Astrocyte (in vitro differentiated cells and primary cell): ENCODE measurements at regions not wholly inside any gene's neighbourhood (a gene's known extent, or its start where the extent isn't known, plus 50 kb on each side); places are given as distances from the start of the nearest gene placed in this dataset.

Experiments used
- DNase-seq: peaks from one replicate; pipeline ENCODE4 v3.0.0-alpha.2; 2010; ENCODE audit warnings: low read depth
- FAIRE-seq: peaks from 2 replicates; lab custom pipeline; 2011; peaks lifted over from hg19 to GRCh38; lab: Jason Lieb, UNC
- H2AFZ ChIP-seq: 2 replicates; pipeline ENCODE4 v1.6.0; 2012; ENCODE audit warnings: low read depth, low read length, inconsistent platforms
- H3K27ac ChIP-seq: 2 replicates; pipeline ENCODE4 v1.5.1; 2011; ENCODE audit warnings: low read depth, low read length, inconsistent platforms
- H3K27me3 ChIP-seq: 2 replicates; pipeline ENCODE4 v1.6.0; 2011; ENCODE audit warnings: low read length, inconsistent platforms; ENCODE audit not compliant: insufficient read depth
- H3K36me3 ChIP-seq: 2 replicates; pipeline ENCODE4 v1.5.1; 2011; ENCODE audit warnings: low read length, inconsistent platforms; ENCODE audit not compliant: insufficient read depth
- H3K4me1 ChIP-seq: 2 replicates; pipeline ENCODE4 v1.5.1; 2011; ENCODE audit warnings: low read length, inconsistent platforms; ENCODE audit not compliant: insufficient read depth
- H3K4me2 ChIP-seq: 2 replicates; pipeline ENCODE4 v1.6.0; 2012; ENCODE audit warnings: low read length, inconsistent platforms
- H3K4me3 ChIP-seq: 2 replicates; pipeline ENCODE4 v1.5.1; 2011; ENCODE audit warnings: low read depth, mild to moderate bottlenecking, low read length, inconsistent platforms; ENCODE audit not compliant: insufficient read depth
- H3K79me2 ChIP-seq: 2 replicates; pipeline ENCODE4 v1.6.0; 2012; ENCODE audit warnings: mild to moderate bottlenecking, low read length, inconsistent platforms; ENCODE audit not compliant: insufficient read depth
- H3K9ac ChIP-seq: 2 replicates; pipeline ENCODE4 v1.6.0; 2012; ENCODE audit warnings: mild to moderate bottlenecking, low read length, inconsistent platforms
- H3K9me3 ChIP-seq: 2 replicates; pipeline ENCODE4 v1.5.1; 2012; ENCODE audit warnings: low read depth, mild to moderate bottlenecking, low read length, inconsistent platforms; ENCODE audit not compliant: insufficient read depth
- H4K20me1 ChIP-seq: 2 replicates; pipeline ENCODE4 v1.6.0; 2012; ENCODE audit warnings: low read length, inconsistent platforms; ENCODE audit not compliant: insufficient read depth
- H3K27ac Mint-ChIP-seq: one replicate; pipeline ENCODE4 v1.8.0; 2021; ENCODE audit warnings: mild to moderate bottlenecking, mixed read lengths; ENCODE audit not compliant: unreplicated experiment
- H3K27me3 Mint-ChIP-seq: one replicate; pipeline ENCODE4 v1.8.0; 2021; ENCODE audit warnings: low read depth, mixed read lengths; ENCODE audit not compliant: unreplicated experiment
- H3K36me3 Mint-ChIP-seq: one replicate; pipeline ENCODE4 v1.8.0; 2021; ENCODE audit warnings: low read depth, mixed read lengths; ENCODE audit not compliant: unreplicated experiment
- H3K4me1 Mint-ChIP-seq: one replicate; pipeline ENCODE4 v1.8.0; 2021; ENCODE audit warnings: low read depth, mixed read lengths; ENCODE audit not compliant: unreplicated experiment
- H3K4me3 Mint-ChIP-seq: one replicate; pipeline ENCODE4 v1.8.0; 2021; ENCODE audit warnings: mild to moderate bottlenecking, moderate library complexity, mixed read lengths; ENCODE audit not compliant: unreplicated experiment
- H3K9me3 Mint-ChIP-seq: one replicate; pipeline ENCODE4 v1.8.0; 2021; ENCODE audit warnings: mild to moderate bottlenecking, mixed read lengths; ENCODE audit not compliant: unreplicated experiment
- EZH2 ChIP-seq: IDR thresholded peaks from 2 replicates; pipeline ENCODE4 v1.6.1; 2012; ENCODE audit warnings: mild to moderate bottlenecking, low read length, inconsistent platforms; ENCODE audit not compliant: insufficient read depth
- TF ChIP-seq, protein P1 (sequence below): IDR thresholded peaks from 2 replicates; pipeline ENCODE4 v1.5.1; 2011; ENCODE audit warnings: low read depth, mild to moderate bottlenecking, inconsistent platforms, low read length, moderate library complexity; ENCODE audit not compliant: insufficient read depth

- Histone ChIP-seq H3K9me3 (no peaks in the 10 kb centered on the region), H3K9ac (no peak overlapping the region), H3K36me3 (no peaks in the 10 kb centered on the region), H3K27ac (no peak overlapping the region), H3K4me3 (no peak overlapping the region), H3K4me1 (no peaks in the 10 kb centered on the region), H4K20me1 (no peaks in the 10 kb centered on the region), H3K27me3 (no peaks in the 10 kb centered on the region), H3K79me2 (no peaks in the 10 kb centered on the region), H2AFZ (no peak overlapping the region), H3K4me2 (no peak overlapping the region)
- H3K9me3 Mint-ChIP-seq: no peaks in the 10 kb centered on the region
- no peak for FAIRE-seq
- TF ChIP-seq, protein P1, sequence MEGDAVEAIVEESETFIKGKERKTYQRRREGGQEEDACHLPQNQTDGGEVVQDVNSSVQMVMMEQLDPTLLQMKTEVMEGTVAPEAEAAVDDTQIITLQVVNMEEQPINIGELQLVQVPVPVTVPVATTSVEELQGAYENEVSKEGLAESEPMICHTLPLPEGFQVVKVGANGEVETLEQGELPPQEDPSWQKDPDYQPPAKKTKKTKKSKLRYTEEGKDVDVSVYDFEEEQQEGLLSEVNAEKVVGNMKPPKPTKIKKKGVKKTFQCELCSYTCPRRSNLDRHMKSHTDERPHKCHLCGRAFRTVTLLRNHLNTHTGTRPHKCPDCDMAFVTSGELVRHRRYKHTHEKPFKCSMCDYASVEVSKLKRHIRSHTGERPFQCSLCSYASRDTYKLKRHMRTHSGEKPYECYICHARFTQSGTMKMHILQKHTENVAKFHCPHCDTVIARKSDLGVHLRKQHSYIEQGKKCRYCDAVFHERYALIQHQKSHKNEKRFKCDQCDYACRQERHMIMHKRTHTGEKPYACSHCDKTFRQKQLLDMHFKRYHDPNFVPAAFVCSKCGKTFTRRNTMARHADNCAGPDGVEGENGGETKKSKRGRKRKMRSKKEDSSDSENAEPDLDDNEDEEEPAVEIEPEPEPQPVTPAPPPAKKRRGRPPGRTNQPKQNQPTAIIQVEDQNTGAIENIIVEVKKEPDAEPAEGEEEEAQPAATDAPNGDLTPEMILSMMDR: no peak
- no peak for TF ChIP-seq EZH2
- no peaks in the 10 kb centered on the region for H3K36me3 Mint-ChIP-seq
- DNase-seq: no peak
- peaks cover 11% of the 10 kb centered on the region for H3K4me1 Mint-ChIP-seq
- H3K4me3 Mint-ChIP-seq: no peak overlapping the region
- no peak overlapping the region for H3K27ac Mint-ChIP-seq
- no peaks in the 10 kb centered on the region for H3K27me3 Mint-ChIP-seq
These were observed 420.0 kb upstream of the ST6GAL2 start for GRCh38 chr2:107305966-107306365.

DNA sequence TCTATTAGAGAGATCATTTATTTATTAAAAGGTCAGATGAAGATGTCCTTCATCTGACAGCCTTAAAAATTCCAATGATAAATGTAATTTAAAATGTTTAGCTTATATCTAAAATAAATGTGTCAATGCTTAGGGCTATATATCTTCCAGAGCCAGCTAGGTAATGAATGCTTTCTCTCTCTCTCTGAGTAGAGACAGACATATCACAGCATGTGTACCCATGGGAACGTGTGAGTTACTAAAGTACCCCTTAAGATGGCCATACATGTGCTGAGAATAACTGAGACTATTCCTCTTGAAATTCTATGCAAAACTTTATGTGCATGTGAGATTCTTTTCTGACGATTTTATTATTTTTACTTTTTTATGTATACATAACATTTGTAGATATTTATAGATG, 420.9 kb upstream of the ST6GAL2 start:
- no peaks in the 10 kb centered on the region for H3K27me3 Mint-ChIP-seq
- Histone ChIP-seq H4K20me1 (no peaks in the 10 kb centered on the region), H3K79me2 (no peaks in the 10 kb centered on the region), H3K9ac (no peak overlapping the region), H2AFZ (no peak overlapping the region), H3K36me3 (no peaks in the 10 kb centered on the region), H3K4me1 (no peaks in the 10 kb centered on the region), H3K4me2 (no peak overlapping the region), H3K27ac (no peak overlapping the region), H3K4me3 (no peak overlapping the region), H3K9me3 (no peaks in the 10 kb centered on the region), H3K27me3 (no peaks in the 10 kb centered on the region)
- no peak for DNase-seq
- no peak for TF ChIP-seq EZH2
- TF ChIP-seq, protein P1: no peak
- no peak overlapping the region for H3K4me3 Mint-ChIP-seq
- no peak for FAIRE-seq
- no peaks in the 10 kb centered on the region for H3K36me3 Mint-ChIP-seq
- H3K4me1 Mint-ChIP-seq: peaks cover 11% of the 10 kb centered on the region
- no peak overlapping the region for H3K27ac Mint-ChIP-seq
- H3K9me3 Mint-ChIP-seq: no peaks in the 10 kb centered on the region

DNA sequence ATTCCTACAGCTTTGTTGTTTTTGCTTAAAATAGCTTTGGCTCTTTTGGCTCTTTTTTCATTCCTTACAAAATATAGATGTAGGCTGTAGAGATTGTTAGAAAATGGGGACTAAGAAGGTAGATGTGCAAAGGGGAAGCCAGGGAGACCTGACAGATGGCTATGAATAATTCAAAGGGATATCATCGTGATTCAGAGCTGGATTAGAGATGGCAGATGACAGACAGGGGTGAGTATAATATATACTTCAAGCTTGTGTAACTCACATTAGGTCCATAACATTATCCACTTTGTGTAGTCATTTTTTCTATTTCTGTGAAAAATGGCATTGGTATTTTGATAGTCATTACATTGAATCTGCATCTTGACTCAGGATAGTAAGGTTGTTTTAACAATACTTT, 422.9 kb upstream of the ST6GAL2 start:
- H3K9me3 ChIP-seq: no peaks in the 10 kb centered on the region
- no peak overlapping the region for H3K4me3 ChIP-seq
- H3K27ac Mint-ChIP-seq: no peak overlapping the region
- peaks cover 11% of the 10 kb centered on the region for H3K4me1 Mint-ChIP-seq
- H3K36me3 ChIP-seq: no peaks in the 10 kb centered on the region
- H3K4me3 Mint-ChIP-seq: no peak overlapping the region
- no peak overlapping the region for H2AFZ ChIP-seq
- H3K79me2 ChIP-seq: no peaks in the 10 kb centered on the region
- H3K27me3 ChIP-seq: no peaks in the 10 kb centered on the region
- DNase-seq (no peak), FAIRE-seq (no peak)
- no peak for TF ChIP-seq EZH2
- H3K4me1 ChIP-seq: no peaks in the 10 kb centered on the region
- no peaks in the 10 kb centered on the region for H3K9me3 Mint-ChIP-seq
- H3K9ac ChIP-seq: no peak overlapping the region
- no peak overlapping the region for H3K27ac ChIP-seq
- no peaks in the 10 kb centered on the region for H4K20me1 ChIP-seq
- no peaks in the 10 kb centered on the region for H3K27me3 Mint-ChIP-seq
- H3K4me2 ChIP-seq: no peak overlapping the region
- H3K36me3 Mint-ChIP-seq: no peaks in the 10 kb centered on the region
